Transverse colon (tissue), 3 donors: ENCODE measurements at regions not wholly inside any gene's neighbourhood (a gene's known extent, or its start where the extent isn't known, plus 50 kb on each side); places are given as distances from the start of the nearest gene placed in this dataset.

Experiments
- CTCF ChIP-seq, 5 experiments: fragments of 200-600 bp in 3 of 5; fragments of 450-650 bp in 2 of 5; sonication (generic) in 3 of 5; IDR thresholded peaks; 1 replicate in 2 of 5; 2 replicates in 3 of 5; pipeline ENCODE4 v1.5.1; 2016 to 2017; ENCODE audit warnings: antibody characterized with exemption in 5 of 5, inconsistent platforms in 3 of 5, mild to moderate bottlenecking in 2 of 5, moderate library complexity in 1 of 5
- POLR2A ChIP-seq: fragments of 450-650 bp; IDR thresholded peaks from one replicate; pipeline ENCODE4 v1.6.1; 2016; ENCODE audit warnings: antibody characterized with exemption, mild to moderate bottlenecking, moderate library complexity

- TF ChIP-seq CTCF (IDR thresholded peaks at IDR 0.05) (no peak), POLR2A (no peak)
Observed at GRCh38 chr1:201652181-201652580, 113.3 kb downstream of the NAV1 start.
